Loucy (cell line): ENCODE measurements at regions not wholly inside any gene's neighbourhood (a gene's known extent, or its start where the extent isn't known, plus 50 kb on each side); places are given as distances from the start of the nearest gene placed in this dataset.

Experiments
- H2AFZ ChIP-seq: fragments of 200-600 bp; sonication (generic); 2 replicates; pipeline ENCODE4 v1.6.0; 2016; ENCODE audit warnings: antibody characterized with exemption, mild to moderate bottlenecking, low read length, moderate library complexity
- H3F3A ChIP-seq: fragments of 200-600 bp; 2 replicates; pipeline ENCODE4 v1.6.0; 2016; ENCODE audit warnings: antibody characterized with exemption, low read depth, mild to moderate bottlenecking
- H3K27me3 ChIP-seq: fragments of 200-600 bp; sonication (generic); 2 replicates; pipeline ENCODE4 v1.6.1; 2014; ENCODE audit warnings: low read length, mild to moderate bottlenecking; ENCODE audit not compliant: insufficient read depth, poor library complexity, severe bottlenecking
- H3K36me3 ChIP-seq: fragments of 200-600 bp; sonication (generic); 2 replicates; pipeline ENCODE4 v1.6.1; 2016; ENCODE audit warnings: low read length; ENCODE audit not compliant: insufficient read depth
- H3K4me1 ChIP-seq: fragments of 200-600 bp; sonication (generic); 2 replicates; pipeline ENCODE4 v1.5.1; 2014; ENCODE audit warnings: low read length, mild to moderate bottlenecking; ENCODE audit not compliant: insufficient read depth, poor library complexity, severe bottlenecking
- H3K4me2 ChIP-seq: fragments of 200-600 bp; sonication (generic); 2 replicates; pipeline ENCODE4 v1.6.0; 2014; ENCODE audit warnings: antibody characterized with exemption, low read length, low read depth, mild to moderate bottlenecking; ENCODE audit not compliant: poor library complexity, severe bottlenecking
- H3K4me3 ChIP-seq: fragments of 200-600 bp; sonication (generic); 2 replicates; pipeline ENCODE4 v1.5.1; 2014; ENCODE audit warnings: low read length, mild to moderate bottlenecking, mixed read lengths; ENCODE audit not compliant: poor library complexity, severe bottlenecking
- H3K79me2 ChIP-seq: fragments of 200-600 bp; sonication (generic); 2 replicates; pipeline ENCODE4 v1.6.1; 2014; ENCODE audit warnings: low read length; ENCODE audit not compliant: insufficient read depth
- H3K9ac ChIP-seq: fragments of 200-600 bp; sonication (generic); 2 replicates; pipeline ENCODE4 v1.6.0; 2014; ENCODE audit warnings: mild to moderate bottlenecking, low read depth, low read length, moderate library complexity; ENCODE audit not compliant: poor library complexity, severe bottlenecking
- H3K9me2 ChIP-seq: fragments of 200-600 bp; sonication (generic); replicated peaks from 2 replicates; pipeline ENCODE4 v1.6.1; 2016; ENCODE audit warnings: low read depth, low read length, mixed read lengths
- H3K9me3 ChIP-seq: fragments of 200-600 bp; sonication (generic); 2 replicates; pipeline ENCODE4 v1.6.1; 2014; ENCODE audit warnings: mild to moderate bottlenecking, antibody characterized with exemption, low read length, low read depth; ENCODE audit not compliant: insufficient read depth
- H4K20me1 ChIP-seq: fragments of 200-600 bp; sonication (generic); 2 replicates; pipeline ENCODE4 v1.6.0; 2014; ENCODE audit warnings: antibody characterized with exemption, low read length, mild to moderate bottlenecking; ENCODE audit not compliant: insufficient read depth, poor library complexity, severe bottlenecking
- CTCF ChIP-seq: fragments of 200-600 bp; sonication (generic); conservative IDR thresholded peaks from 2 replicates; pipeline ENCODE4 v1.5.1; 2014; ENCODE audit warnings: mild to moderate bottlenecking, antibody characterized with exemption, low read length
- EZH2phosphoT487 ChIP-seq: fragments of 200-600 bp; IDR thresholded peaks from 2 replicates; pipeline ENCODE4 v1.6.1; 2018; ENCODE audit warnings: antibody characterized with exemption, mild to moderate bottlenecking, moderate library complexity, borderline replicate concordance

GRCh38 chr10:21165489-21165888 is 268.4 kb upstream of the NEBL start:
- Histone ChIP-seq H3K4me2 (no peak overlapping the region), H3K36me3 (no peaks in the 10 kb centered on the region), H3K79me2 (no peaks in the 10 kb centered on the region), H4K20me1 (no peaks in the 10 kb centered on the region), H3K9me3 (no peaks in the 10 kb centered on the region), H3K4me1 (no peaks in the 10 kb centered on the region), H3K27me3 (no peaks in the 10 kb centered on the region), H3F3A (no peaks in the 10 kb centered on the region), H3K4me3 (no peak overlapping the region), H3K9me2 (no peaks in the 10 kb centered on the region), H2AFZ (no peak overlapping the region), H3K9ac (no peak overlapping the region)
- TF ChIP-seq CTCF (no peak), EZH2phosphoT487 (no peak)

- H3K9me2 ChIP-seq, result no peaks in the 10 kb centered on the region
- no peaks in the 10 kb centered on the region for H3K4me1 ChIP-seq
- H3K27me3 ChIP-seq, result no peaks in the 10 kb centered on the region
- no peak overlapping the region for H2AFZ ChIP-seq
- TF ChIP-seq CTCF (no peak), EZH2phosphoT487 (no peak)
- H3K36me3 ChIP-seq, result no peaks in the 10 kb centered on the region
- H3K4me3 ChIP-seq, result no peak overlapping the region
- no peak overlapping the region for H3K4me2 ChIP-seq
- H3F3A ChIP-seq, result no peaks in the 10 kb centered on the region
- H4K20me1 ChIP-seq, result no peaks in the 10 kb centered on the region
- no peak overlapping the region for H3K9ac ChIP-seq
- H3K79me2 ChIP-seq, result no peaks in the 10 kb centered on the region
- no peaks in the 10 kb centered on the region for H3K9me3 ChIP-seq
Measured at GRCh38 chr10:21164687-21165086, 267.6 kb upstream of the NEBL start.

DNA sequence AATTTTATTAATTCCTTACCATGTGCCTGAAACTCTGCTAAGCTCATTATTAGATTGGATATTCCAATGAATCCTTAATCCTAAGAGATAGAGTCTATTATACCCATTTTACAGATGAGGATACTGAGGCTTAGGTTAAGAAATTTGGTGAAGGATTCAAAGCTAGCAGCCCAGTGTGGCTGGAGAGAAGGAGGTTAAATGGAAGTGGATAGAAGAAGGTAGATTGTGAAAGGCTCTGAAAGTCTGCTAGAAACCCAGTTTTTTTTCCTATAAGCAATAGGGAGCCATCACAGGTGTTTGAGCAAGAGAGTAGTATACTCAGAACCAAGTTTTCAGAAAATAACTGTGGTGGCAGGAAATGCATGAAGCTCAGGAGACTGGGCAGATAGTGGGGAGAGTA is 265.8 kb upstream of the NEBL start:
- Histone ChIP-seq H3K9me2 (no peaks in the 10 kb centered on the region), H4K20me1 (no peaks in the 10 kb centered on the region), H3K4me2 (no peak overlapping the region), H2AFZ (no peak overlapping the region), H3F3A (no peaks in the 10 kb centered on the region), H3K9ac (no peak overlapping the region), H3K4me1 (no peaks in the 10 kb centered on the region), H3K79me2 (no peaks in the 10 kb centered on the region), H3K36me3 (no peaks in the 10 kb centered on the region), H3K4me3 (no peak overlapping the region), H3K27me3 (no peaks in the 10 kb centered on the region), H3K9me3 (no peaks in the 10 kb centered on the region)
- no peak for TF ChIP-seq EZH2phosphoT487
- no peak for TF ChIP-seq CTCF
